ENCODE measurements at regions not wholly inside any gene's neighbourhood (a gene's known extent, or its start where the extent isn't known, plus 50 kb on each side); places are given as distances from the start of the nearest gene placed in this dataset.
"Not testable (repeated sequence)": the region's sequence is repeated elsewhere in the genome, so short reads cannot be mapped to it uniquely, and the experiment has no call there.

DNA sequence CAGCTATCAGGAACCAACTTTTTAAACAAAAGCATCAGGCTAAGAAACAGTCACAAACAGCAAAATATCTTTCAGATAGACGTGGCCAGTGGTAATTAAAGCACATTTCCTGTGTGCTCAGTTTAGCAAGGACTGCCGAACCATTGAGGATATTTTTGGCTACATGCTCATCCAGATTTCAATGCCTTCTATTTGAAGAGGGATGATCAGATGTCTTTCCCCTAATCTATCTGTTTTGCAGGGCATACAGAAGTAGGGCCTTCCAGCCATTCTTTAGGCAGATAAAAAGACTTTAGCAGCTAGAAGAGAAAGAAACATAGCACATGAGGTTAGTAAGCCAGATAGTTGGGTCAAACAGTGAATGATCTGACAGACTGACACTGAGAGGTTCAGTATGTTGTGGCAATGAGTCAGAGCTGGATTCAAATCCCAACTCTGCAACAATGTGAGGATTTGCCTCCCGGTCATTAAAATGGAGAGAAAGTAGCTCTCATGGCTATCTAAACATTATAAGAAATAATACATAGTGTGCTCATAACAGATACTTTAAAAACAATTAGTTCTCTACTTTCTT lies 100.0 kb upstream of the PRKG2 start:
- DNase-seq (ENCODE audit: low spot score): no peak

DNA sequence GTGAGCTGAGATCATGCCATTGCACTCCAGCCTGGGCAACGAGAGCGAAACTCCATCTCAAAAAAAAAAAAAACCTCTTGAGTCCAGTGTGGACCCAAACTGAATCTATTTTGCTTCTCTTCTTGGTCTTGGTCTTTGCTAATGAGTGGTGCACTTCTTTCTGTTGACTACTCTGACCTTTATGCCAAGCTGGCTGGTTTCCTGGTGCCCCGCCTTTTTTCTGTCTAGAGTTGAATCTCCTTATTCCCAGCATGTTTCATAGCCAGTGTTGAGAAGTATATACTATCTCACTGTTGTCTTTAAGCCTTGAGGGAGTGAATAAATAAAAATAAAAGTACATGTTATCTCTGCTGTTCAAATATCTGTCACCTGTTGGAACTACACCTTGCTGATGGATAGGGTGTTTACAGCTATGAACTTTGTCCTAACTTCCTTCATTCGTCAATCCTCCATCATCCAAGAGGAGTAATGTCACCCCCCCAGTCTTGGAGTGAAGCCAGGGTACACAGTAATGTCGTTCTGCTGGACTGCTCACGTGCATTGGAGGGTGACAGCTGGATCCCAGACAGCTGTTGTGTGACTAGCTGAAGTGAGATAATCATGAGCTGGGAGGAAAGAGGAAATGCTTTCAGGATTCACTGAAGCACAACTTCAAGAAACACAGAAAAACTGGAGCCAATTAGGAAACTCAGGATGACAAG lies 99.3 kb upstream of the PRKG2 start:
- peak; percentile 65 for DNase-seq (ENCODE audit: low spot score)

DNA sequence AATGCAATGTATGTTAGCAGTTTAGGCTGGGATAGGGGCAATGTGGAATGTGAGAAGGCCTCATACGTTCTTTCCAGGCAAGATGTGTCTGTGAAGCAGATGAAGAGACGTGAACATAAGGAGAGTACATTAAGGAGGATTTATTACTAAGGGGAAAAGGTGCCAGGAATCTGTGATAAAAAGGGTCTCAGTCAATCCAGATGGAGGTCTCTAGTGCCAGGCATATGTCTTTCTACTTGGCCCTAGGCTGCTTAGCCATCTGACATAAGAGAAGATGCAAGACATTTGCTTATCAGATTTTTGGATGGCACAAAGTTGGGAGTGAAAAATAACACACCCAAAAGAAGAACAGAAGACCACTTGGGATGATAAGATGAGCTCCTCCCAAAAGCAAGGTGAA lies 93.0 kb upstream of the PRKG2 start:
- DNase-seq (ENCODE audit: low spot score): no peak

DNA sequence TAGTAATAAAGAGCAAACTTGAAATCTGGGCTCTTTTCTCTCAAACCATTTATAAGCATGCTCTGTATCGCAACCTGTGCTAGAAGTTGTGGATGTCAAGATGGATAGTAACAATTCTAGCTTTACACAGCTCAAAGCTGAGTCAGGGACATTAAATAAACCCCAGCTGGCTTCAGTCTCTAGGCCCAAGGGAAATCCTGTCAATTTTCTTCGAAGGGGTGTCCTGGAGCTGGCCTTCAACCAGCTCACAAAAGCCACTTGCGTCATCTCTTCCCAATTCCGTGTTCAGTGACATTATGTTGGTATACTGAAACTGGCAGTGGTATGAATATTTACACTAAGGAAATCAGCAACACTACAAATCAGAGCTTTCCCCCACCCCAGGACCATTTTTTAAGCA lies 89.8 kb upstream of the PRKG2 start:
- no peak for DNase-seq (ENCODE audit: low spot score)

DNA sequence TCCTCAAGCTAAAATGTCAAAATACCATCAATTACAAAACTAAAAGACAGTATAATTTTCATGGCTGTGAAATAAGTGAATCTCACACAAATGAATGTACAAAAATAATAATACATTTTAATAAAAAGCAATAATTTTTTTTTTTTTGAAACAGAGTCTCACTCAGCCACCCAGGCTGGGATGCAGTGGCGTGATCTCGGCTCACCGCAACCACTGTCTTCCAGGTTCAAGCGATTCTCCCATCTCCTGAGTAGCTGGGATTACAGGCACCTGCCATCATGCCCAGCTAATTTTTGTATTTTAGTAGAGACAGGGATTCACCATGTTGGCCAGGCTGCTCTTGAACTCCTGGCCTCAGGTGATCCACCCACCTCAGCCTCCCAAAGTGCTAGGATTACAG lies 85.3 kb upstream of the PRKG2 start:
- not testable (repeated sequence) for DNase-seq (ENCODE audit: low spot score)

DNA sequence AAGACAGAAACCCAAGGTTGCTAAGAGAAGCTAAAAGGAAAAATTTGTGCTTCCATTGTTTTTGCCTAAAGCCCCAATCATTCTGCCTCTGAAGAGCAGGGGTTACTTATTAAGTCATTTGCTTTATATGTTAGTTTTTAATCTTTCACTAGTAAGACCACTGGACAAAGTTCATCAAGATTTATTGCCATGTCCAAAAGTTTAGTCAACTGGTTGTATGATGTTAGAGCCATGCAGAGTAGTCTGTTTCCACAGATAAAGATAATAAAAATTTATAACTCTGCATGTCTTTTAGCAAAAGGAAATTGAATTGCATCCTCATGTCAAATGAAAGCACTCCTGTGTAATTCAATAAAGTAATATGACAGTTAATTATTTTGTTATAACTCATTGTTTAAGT lies 75.8 kb upstream of the PRKG2 start:
- DNase-seq (ENCODE audit: low spot score): no peak

DNA sequence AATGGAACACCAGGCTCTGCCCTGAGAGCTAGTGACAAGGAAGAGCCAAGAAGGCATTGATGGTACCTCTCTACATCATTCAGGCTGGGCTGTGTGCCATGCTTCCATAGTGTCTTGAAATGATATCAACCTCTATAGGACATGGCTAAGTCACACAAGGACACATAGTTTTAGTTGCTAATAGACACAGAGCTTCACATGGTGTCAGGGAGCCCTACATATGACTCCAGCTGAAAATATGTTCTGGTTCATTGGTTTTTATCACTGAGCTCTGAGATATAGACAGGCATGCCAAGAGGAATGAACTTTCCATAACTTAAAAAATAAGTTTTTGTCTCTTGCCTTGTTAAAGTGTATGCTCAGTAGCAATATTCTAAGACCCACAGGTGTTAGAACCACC lies 72.1 kb upstream of the PRKG2 start:
- DNase-seq (ENCODE audit: low spot score): no peak

DNA sequence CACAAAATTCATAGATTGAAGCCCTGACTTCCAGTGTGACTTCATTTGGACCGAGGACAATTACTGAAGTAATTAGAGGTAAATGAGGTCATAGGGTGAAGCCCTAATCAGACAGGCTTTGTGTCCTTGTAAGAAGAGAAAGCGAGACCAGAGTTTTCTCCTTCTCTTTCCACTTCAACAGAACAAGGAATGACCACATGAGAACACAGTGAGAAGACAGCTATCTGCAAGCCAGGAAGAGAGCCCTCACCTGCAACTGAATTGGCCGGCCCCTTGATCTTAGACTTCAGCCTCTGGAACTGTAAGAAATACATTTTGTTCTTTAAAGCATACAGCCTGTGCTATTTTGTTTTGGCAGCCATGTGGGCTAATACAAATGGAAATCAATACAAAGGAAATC lies 67.1 kb upstream of the PRKG2 start:
- DNase-seq (ENCODE audit: low spot score): no peak

DNA sequence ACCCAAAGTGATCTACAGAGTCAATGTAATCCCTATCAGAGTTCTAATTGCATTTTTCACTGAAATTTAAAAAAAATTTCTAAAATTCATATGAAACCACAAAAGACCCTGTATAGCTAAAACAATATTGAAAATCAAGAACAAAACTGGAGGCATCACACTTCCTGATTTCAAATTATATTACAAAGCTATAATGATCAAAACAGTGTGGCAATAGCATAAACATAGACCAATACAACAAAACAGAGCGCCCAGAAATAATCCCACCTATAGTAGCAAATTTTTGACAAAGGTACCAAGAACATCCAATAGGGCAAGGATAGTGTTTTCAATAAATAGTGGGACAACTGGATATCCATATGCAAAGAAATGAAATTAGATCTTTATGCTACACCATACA lies 59.4 kb upstream of the PRKG2 start:
- no peak for DNase-seq (ENCODE audit: low spot score)

DNA sequence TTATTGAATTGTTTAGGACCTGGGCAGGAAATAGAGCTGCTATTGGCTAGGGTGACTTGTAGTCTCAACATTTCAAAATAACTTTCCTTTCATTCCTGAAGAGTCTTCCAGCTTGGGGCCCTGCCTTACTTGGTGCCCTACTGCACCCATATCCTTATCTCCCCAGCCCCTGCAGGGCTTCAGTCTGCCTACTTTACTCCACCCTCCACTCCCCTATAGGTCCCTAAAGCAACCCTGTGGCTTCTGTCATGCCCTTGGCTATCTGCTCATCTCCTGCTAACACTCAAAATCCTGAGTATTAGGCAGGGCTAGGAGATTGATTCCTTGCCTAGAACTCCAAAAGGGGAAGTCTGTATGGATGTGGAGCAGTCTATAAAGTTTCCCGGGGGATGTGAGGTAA lies 57.6 kb upstream of the PRKG2 start:
- DNase-seq (ENCODE audit: low spot score): no peak

Data from RKO (cell line).